ENCODE measurements at regions not wholly inside any gene's neighbourhood (a gene's known extent, or its start where the extent isn't known, plus 50 kb on each side); places are given as distances from the start of the nearest gene placed in this dataset.

DNA sequence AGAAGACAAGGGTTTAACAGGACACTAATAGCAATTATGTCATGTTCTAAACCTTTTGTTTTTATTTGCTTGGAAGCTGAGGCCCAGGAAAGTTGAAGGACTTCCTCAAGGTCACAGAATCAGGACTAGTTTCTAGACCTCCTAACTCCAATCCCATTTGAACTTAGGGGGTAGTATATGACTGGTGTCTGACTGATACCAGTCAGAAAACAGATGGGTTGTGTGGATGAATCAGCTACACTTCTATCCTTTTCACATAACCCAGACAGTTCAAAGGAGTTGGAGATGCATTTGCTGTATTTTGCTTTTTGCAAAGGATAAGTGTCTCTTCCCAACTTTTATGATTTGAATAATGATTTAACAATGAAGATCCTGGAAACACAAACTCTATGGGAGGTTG, 322.5 kb downstream of the HLX start:
- DNase-seq (ENCODE audit: low spot score): no peak

GRCh38 chr1:221203224-221204054, 324.2 kb downstream of the HLX start:
- DNase-seq (ENCODE audit: low spot score): peak; percentile 47

DNA sequence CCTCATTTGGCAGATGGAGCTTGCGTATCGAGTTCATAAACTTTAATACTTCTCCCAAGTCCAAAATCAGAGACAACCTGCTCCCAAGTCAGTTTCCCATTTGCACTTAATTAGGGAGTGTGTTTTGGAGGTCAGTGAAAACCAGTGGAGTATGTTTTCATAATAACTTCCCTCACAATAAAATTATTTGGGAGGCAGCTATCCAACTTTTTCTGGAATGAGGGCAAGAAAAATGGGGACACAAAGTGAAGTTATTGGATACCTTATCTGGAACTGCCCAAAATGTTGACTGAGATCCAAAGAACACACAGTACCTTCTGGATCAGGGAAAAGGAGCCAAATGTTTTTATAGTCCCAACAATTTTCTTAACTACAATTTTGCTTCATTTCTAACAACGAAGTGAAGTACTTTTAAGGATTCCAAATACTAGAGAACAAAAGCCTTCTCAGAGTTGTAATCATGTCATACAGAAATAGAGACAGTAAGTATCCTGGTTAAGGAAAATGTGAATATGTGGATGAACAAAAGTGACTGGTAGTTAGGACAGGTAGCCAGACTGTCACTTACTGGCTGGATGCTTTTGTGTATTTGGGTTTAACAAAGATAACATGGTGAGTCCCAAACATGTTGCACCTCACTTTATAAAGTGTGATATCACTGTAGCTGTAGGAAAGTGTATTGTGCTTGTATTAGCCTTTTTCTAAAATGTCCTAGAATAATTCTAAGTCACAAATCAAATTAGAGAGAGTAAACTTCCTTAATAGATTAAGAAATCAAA, 325.0 kb downstream of the HLX start:
- no peak for DNase-seq (ENCODE audit: low spot score)

GRCh38 chr1:221206076-221206475, 326.8 kb downstream of the HLX start:
- no peak for DNase-seq (ENCODE audit: low spot score)

GRCh38 chr1:221212926-221213325, 333.7 kb downstream of the HLX start:
- DNase-seq (ENCODE audit: low spot score): no peak

DNA sequence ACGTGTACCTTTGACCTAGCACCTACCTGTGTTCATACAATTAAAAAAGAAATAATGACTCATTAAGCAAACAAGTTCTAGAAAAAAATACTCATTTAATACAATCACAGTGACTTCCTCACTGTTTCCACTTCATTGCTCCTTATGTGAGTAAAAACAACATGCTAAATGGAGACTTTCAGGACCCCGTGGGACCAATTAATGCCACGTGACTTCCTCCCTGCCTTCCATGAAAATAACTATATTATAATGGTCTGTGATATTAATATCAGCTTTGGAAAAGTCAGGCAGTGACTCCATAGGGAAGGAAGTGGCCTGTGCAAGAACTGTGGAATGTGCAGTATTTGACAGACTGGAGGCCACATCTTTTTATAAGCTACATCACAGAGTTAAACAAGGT, 337.8 kb downstream of the HLX start:
- no peak for DNase-seq (ENCODE audit: low spot score)

- no peak for DNase-seq (ENCODE audit: low spot score)
Measured at GRCh38 chr1:221223281-221223680, 344.0 kb downstream of the HLX start.

DNA sequence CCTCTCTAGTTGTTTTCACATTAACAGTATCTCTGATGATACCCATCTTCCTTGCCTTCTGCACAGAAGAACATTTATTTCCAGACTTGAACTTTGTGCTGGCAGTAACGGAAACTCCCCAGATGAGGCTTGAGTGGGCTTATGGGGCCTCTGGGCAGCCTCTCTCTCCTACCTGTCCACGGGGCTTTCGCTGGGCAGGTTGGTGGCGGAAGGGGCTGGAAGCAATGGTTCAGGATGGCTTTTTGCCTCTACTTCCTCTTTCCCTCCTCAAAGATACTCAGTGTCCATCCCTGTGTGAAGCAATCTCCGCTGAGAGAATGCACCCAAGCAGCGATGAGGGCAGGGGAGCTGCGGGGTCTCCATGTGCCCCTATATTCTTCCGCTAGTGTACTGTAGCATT, 348.2 kb downstream of the HLX start:
- no peak for DNase-seq (ENCODE audit: low spot score)

DNA sequence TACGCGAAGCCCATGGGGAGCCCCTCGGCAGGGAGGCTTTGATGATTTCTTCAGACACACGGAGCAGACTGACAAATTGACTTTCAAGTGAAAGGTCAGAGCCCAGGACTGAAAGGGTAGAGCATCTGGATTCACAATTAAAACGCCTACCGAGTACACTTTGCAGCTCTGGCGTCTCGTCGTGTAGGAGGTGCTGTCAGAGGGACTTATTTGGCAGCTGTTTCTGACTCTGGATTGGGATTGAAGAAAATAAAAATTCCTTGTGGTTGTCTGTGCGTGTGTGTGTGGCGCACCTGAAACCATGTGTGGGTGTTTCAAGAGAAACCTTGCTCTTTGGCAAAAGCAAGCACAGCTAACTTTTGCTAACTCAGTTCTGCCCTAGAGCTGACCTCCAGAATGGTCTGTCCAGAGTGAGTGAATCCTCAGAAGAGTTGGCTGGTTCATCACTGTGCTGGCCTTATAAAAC, 348.7 kb downstream of the HLX start:
- DNase-seq (ENCODE audit: low spot score): no peak

- no peak for DNase-seq (ENCODE audit: low spot score)
Measured at GRCh38 chr1:221228594-221228993, 349.4 kb downstream of the HLX start.

DNA sequence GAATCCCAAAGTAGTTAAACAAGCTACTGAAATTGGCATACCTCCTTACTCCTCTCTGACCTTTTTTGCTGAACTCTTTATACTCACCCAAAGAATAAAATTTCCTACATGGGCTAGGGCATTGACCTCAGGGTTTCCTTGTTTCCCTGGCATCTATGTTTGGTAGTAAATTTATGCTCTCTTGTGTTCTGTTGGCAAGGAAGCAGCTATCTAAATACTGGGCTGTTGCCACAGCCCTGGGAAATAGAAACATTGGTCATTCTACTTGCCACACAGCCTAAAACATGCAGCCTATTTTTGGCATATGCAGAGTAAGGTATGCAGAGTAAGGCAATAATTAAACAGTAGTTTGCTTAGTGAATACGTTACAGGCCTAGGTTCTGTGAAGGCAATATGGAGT, 351.4 kb downstream of the HLX start:
- no peak for DNase-seq (ENCODE audit: low spot score)

GRCh38 chr1:221234791-221235190, 355.5 kb downstream of the HLX start:
- no peak for DNase-seq (ENCODE audit: low spot score)

DNA sequence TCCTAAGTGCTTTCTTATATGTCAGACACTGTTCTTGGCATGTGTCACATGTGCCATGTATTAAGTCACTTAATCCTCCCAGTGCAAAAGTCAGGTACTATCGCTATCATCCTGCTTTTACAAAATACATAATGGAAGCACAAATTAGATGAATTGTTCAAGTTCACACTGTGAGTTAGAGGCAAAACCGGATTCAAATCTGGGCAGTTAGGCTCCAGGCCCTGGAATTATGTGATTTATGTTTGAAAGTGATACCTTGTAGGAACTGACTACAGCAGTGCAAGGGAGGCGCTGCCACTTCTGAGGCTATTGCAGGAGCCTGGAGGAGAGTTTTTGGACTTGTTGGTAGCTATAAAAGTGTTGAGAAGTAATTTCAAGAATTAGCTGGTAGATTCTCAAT, 358.3 kb downstream of the HLX start:
- no peak for DNase-seq (ENCODE audit: low spot score)

DNA sequence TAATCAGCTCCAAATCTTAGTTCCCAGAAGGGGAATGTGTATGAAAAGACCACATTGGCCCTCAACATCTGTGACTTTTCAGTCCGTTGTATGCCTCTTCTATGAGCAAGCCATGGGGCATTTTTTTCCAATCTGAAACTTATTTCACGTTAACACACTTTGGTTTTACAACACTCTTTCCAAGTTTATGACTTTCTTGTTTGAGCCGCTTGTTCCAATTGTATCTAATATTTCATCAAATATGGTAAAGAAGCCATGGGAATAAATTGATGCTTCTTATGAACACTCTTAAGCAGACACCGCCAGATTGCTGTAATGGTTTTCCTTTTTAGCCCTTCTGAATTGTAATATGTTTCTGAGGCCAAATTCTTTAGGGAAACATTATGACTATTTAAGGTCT, 359.9 kb downstream of the HLX start:
- DNase-seq (ENCODE audit: low spot score): no peak

GRCh38 chr1:221239792-221240191, 360.5 kb downstream of the HLX start:
- no peak for DNase-seq (ENCODE audit: low spot score)

DNA sequence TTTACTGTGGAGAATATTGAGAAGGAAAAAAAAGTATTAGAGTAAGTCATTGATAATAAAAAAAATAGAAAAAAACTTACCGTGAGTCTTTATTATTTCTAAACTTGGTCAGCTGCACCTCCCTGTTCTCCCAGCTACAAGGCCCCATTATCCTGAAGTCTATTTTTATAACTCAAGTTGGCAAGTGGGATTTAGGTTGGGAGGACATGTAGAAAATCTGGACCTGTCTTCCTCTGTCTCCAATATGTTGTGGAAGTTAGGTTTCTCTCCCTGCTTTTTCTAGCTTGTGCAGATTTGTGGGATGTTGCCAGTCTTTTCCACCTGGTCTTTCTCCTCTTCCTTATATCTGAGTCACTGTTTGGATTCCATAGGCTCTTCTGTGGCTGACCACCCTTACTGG, 361.4 kb downstream of the HLX start:
- no peak for DNase-seq (ENCODE audit: low spot score)

GRCh38 chr1:221241157-221241556, 361.9 kb downstream of the HLX start:
- DNase-seq (ENCODE audit: low spot score): no peak

DNA sequence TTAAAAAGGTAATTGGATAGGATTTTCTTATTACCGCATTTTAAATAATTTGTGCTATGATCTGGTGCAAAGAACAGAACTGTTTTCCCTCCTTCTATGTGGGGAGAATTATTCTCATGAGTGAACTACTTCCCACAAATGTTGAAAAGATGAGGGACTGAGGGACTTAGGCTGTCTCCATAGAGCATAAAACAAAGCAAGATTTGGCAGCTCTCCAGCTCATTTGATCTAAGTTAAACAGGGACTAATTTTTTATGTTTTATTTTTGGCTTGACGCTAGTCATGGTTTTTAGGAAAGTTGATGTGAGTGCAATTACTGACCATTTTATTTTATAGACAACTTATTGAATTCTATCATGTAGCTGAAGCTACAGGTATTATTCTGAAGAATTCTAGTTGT, 362.3 kb downstream of the HLX start:
- no peak for DNase-seq (ENCODE audit: low spot score)

- DNase-seq (ENCODE audit: low spot score): no peak
Measured at GRCh38 chr1:221246067-221246466, 366.8 kb downstream of the HLX start.

- no peak for DNase-seq (ENCODE audit: low spot score)
Measured at GRCh38 chr1:221246628-221247415, 367.6 kb downstream of the HLX start.

- no peak for DNase-seq (ENCODE audit: low spot score)
Measured at GRCh38 chr1:221251580-221251979, 372.3 kb downstream of the HLX start.

DNA sequence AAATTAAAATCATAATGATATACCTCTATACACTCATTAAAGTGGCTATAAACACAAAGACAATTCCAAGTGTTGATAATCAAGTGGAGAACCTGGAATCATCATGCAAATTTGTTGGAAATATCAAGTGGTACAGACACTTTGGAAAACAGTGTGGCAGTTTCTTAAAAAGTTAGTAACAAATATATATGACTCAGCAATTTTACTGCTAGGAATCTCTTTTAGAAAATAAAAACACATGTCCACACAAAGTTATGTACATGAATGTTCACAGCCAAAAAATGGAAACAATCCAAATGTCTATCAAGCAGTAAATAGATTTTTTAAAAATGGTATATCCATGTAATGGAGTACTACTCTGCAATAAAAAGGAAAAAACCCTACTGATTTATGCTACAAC, 375.6 kb downstream of the HLX start:
- DNase-seq (ENCODE audit: low spot score): no peak

GRCh38 chr1:221256773-221257172, 377.5 kb downstream of the HLX start:
- DNase-seq (ENCODE audit: low spot score): no peak

Data from globus pallidus (tissue), 1 donor.